Loucy (cell line): ENCODE measurements at regions not wholly inside any gene's neighbourhood (a gene's known extent, or its start where the extent isn't known, plus 50 kb on each side); places are given as distances from the start of the nearest gene placed in this dataset.
"Not testable (repeated sequence)": the region's sequence is repeated elsewhere in the genome, so short reads cannot be mapped to it uniquely, and the experiment has no call there.

ENCODE experiments used
- CTCF ChIP-seq: fragments of 200-600 bp; sonication (generic); conservative IDR thresholded peaks from 2 replicates; pipeline ENCODE4 v1.5.1; 2014; ENCODE audit warnings: mild to moderate bottlenecking, antibody characterized with exemption, low read length
- EZH2phosphoT487 ChIP-seq: fragments of 200-600 bp; IDR thresholded peaks from 2 replicates; pipeline ENCODE4 v1.6.1; 2018; ENCODE audit warnings: antibody characterized with exemption, mild to moderate bottlenecking, moderate library complexity, borderline replicate concordance

GRCh38 chr6:111934611-111935010 lies 61.4 kb upstream of the FYN start:
- TF ChIP-seq CTCF, EZH2phosphoT487: not testable (repeated sequence)
